HG03103 (cell line): ENCODE measurements at regions not wholly inside any gene's neighbourhood (a gene's known extent, or its start where the extent isn't known, plus 50 kb on each side); places are given as distances from the start of the nearest gene placed in this dataset.
A peak's percentile ranks its signal among the peaks of the same experiment; 100 is the strongest.

Experiments
- ATAC-seq: cut with Tn5 transposase; IDR thresholded peaks from one replicate; pipeline ENCODE4 v1.9.1; 2021; ENCODE audit warnings: low read depth; ENCODE audit not compliant: unreplicated experiment

GRCh38 chrX:107560041-107560440, 68.3 kb upstream of the PRPS1 start:
- ATAC-seq = no peak

- no peak for ATAC-seq
These were observed 67.3 kb upstream of the PRPS1 start for GRCh38 chrX:107560980-107561379.

GRCh38 chrX:107561468-107562215, 66.7 kb upstream of the PRPS1 start:
- ATAC-seq = no peak

DNA sequence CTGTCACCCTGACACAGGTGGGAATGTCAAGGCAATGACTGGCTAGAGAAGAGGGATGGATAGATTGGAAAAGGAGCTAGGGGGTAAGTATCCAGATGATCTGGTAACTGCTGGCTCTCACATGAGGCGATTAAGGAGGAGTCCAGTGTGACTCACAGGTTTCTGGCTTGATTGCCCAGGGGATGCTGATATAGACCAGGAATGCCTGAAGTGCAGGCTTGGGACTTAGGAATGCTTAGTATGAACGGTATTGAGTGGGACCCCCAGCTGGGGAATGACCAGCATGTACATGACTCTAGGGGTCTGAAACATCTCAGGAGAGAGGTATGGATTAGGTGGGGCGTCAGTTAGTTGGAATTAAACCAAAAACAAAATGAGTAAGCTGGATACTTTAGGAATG, 65.8 kb upstream of the PRPS1 start:
- no peak for ATAC-seq

GRCh38 chrX:107563824-107564223, 64.5 kb upstream of the PRPS1 start:
- no peak for ATAC-seq

DNA sequence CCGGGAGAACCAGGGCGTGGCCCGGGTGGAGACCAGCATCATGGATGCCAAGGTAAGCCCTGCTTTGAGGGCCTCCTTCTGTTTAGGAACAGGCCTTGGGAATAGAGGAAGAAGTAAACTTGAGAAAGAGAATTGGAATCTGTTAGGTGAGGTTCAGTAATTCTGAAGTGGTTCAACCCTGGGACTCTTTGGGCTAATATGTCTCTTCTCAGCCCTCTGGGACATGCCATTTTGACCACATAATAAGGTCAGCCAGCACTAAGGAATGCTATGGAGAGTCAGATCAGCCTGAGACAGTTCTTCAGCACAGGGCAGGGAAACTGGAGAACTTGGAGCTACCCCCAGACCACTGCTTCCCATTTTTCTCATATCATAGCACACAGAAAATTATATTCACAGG, 63.3 kb upstream of the PRPS1 start:
- no peak for ATAC-seq

DNA sequence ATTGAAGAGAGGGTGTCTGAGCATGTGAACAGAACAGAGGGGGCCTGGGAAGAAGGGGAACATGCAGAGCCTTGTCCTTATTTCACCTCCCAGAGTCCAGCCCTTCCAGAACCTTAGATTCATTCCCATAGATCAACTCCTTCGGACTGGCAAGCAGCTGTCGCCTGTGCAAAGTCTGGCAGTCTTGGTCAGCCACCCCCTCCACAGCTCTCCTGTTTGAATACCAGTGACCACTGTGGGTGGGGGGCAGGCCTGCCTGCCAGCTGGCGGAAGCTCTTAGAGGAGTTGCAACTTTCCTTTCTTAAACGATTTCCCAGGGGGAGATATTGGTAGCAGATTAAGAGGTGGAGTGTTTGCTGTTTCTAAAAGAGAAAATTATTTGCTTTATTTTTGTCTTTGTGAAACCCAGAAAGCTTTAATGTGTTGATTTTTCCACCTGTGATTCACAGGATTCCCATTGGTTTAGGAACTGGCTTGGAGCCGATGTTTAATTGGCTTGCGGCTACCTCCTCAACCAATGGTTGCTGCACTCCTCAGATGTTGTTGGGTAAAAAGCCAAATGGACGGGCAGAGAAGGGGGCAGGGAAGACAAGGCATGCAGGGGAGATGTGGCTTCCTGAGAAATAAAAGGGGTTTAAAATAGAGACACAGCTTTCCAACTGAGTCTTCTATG, 62.2 kb upstream of the PRPS1 start:
- ATAC-seq = no peak

- ATAC-seq = no peak
These were observed 61.6 kb upstream of the PRPS1 start for GRCh38 chrX:107566604-107567262.

DNA sequence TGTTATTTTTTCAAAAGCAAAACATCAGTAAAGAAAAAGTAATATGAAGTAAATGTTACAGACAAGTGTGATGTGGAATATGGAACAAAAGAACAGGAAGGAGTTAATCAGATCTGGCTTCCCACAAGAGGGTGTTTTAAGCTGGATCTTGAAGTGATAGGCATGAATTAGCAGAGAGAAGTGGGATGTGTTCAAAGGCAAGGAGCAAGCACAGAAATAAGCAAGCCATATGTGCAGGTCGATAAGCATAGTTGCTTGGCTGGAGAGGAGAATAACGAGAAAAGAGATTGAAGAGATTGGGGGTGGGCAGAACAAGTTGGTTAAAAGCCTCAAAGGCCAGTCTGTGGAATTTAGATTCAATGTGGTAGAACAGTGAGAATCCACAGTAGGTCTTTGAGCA, 60.9 kb upstream of the PRPS1 start:
- no peak for ATAC-seq

GRCh38 chrX:107571296-107571998, 56.9 kb upstream of the PRPS1 start:
- ATAC-seq = no peak

- ATAC-seq = no peak
These were observed 55.3 kb upstream of the PRPS1 start for GRCh38 chrX:107573016-107573415.

- no peak for ATAC-seq
These were observed 54.1 kb upstream of the PRPS1 start for GRCh38 chrX:107574054-107574683.

- ATAC-seq = no peak
These were observed 53.6 kb upstream of the PRPS1 start for GRCh38 chrX:107574711-107575110.

- no peak for ATAC-seq
These were observed 51.9 kb upstream of the PRPS1 start for GRCh38 chrX:107576392-107576791.

DNA sequence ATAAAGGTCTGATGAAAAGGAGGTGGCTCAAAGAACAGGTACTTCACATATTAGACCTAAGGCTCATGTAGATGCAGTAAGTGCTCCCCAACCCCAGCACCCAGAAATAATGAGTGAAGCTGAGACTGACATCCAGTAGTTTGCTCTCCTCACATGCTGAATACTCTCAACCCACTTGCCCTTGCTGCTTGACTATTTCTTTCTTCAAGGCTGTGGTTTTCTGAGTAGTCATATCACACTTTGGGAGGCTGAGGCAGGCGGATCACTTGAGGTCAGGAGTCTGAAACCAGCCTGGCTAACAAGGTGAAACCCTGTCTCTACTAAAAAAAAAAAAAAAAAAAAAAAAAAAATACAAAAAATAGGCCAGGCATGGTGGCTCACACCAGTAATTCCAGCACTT, 51.5 kb upstream of the PRPS1 start:
- peak; percentile 80 for ATAC-seq

DNA sequence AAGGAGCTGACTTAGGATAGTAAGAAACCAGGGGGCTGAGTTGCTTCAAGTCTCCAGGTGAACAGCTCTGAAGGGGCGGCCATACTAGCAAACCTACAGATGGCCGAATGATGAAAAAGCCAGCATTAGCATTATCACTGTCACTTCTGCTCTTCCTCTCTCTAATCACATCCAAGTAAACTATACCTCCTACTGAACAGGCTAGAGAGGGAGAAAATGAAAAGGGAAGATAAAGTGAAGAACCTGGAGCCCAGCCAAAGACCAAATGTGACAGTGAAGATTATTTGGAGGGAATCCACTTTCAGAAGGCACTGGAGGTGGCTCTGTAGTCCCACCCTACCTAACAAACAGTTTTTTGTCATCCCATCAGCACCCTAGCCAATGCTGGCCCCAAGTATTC, 50.4 kb upstream of the PRPS1 start:
- ATAC-seq = no peak
